ENCODE measurements at regions not wholly inside any gene's neighbourhood (a gene's known extent, or its start where the extent isn't known, plus 50 kb on each side); places are given as distances from the start of the nearest gene placed in this dataset.

DNA sequence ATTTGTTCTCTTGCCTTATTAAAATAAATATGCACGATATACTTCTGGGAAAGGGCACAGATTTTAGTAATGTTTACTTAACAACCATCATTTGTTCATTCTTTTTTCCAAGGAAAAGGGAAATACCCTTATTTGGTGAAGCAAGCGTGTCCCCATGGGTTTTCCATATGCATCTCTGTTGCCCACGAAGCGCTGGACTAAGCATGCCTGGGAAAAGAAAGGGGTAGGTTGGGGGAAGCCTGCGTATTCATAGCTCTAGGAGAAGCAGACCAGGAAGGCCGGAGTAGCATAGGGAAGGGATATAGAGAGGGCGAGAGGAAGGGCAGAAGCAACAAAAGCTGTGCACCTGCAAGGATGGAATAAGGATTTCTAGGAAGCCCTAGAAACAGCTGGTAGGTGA is 61.8 kb upstream of the ACO1 start:
- Histone ChIP-seq H3K27ac (ENCODE audit: low read length) (no peak overlapping the region), H3K36me3 (replicated peaks; ENCODE audit: insufficient read depth, low read length) (no peaks in the 10 kb centered on the region), H3K4me2 (ENCODE audit: low read depth, low read length) (no peak overlapping the region), H3K27me3 (replicated peaks; ENCODE audit: insufficient read depth, low read length) (no peaks in the 10 kb centered on the region), H3K4me1 (ENCODE audit: low read length) (no peaks in the 10 kb centered on the region), H3K79me2 (ENCODE audit: low read length) (no peaks in the 10 kb centered on the region), H3K9ac (ENCODE audit: low read length) (no peak overlapping the region), H2AFZ (ENCODE audit: low read length) (no peak overlapping the region), H3K9me2 (replicated peaks; ENCODE audit: insufficient read depth, low read length) (no peaks in the 10 kb centered on the region), H3F3A (ENCODE audit: insufficient read depth, low read length) (no peaks in the 10 kb centered on the region), H4K20me1 (ENCODE audit: insufficient read depth, low read length) (no peaks in the 10 kb centered on the region), H3K4me3 (ENCODE audit: low read length) (no peak overlapping the region), H3K9me3 (replicated peaks; ENCODE audit: insufficient read depth, low read length) (no peaks in the 10 kb centered on the region)
- DNase-seq, result no peak
- no peak for TF ChIP-seq EZH2 (optimal IDR thresholded peaks at IDR 0.05; ENCODE audit: low read depth, low read length)
- TF ChIP-seq EZH2phosphoT487 (IDR thresholded peaks at IDR 0.05; ENCODE audit: low read length), result no peak
- TF ChIP-seq, protein P1, sequence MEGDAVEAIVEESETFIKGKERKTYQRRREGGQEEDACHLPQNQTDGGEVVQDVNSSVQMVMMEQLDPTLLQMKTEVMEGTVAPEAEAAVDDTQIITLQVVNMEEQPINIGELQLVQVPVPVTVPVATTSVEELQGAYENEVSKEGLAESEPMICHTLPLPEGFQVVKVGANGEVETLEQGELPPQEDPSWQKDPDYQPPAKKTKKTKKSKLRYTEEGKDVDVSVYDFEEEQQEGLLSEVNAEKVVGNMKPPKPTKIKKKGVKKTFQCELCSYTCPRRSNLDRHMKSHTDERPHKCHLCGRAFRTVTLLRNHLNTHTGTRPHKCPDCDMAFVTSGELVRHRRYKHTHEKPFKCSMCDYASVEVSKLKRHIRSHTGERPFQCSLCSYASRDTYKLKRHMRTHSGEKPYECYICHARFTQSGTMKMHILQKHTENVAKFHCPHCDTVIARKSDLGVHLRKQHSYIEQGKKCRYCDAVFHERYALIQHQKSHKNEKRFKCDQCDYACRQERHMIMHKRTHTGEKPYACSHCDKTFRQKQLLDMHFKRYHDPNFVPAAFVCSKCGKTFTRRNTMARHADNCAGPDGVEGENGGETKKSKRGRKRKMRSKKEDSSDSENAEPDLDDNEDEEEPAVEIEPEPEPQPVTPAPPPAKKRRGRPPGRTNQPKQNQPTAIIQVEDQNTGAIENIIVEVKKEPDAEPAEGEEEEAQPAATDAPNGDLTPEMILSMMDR (IDR thresholded peaks at IDR 0.05; ENCODE audit: low read length), result no peak

DNA sequence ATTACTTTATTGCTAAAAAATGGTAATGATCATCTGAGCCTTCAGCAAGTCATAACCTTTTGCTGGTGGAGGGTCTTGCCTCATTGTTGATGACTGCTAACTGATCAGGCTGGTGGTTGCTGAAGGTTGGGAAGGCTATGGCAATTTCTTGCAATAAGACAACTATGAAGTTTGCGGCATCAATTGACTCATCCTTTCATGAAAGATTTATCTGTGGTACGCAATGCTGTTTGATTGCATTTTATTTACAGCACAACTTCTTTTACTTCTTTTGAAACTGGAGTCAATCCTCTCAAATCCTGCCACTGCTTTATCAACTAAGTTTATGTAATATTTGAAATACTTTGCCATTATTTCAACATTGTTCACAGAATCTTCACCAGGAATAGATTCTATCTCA is 58.3 kb upstream of the ACO1 start:
- H2AFZ ChIP-seq (ENCODE audit: low read length), result no peak overlapping the region
- no peaks in the 10 kb centered on the region for H3K4me1 ChIP-seq (ENCODE audit: low read length)
- no peaks in the 10 kb centered on the region for H3K27me3 ChIP-seq (replicated peaks; ENCODE audit: insufficient read depth, low read length)
- TF ChIP-seq EZH2phosphoT487 (IDR thresholded peaks at IDR 0.05; ENCODE audit: low read length) (no peak), EZH2 (optimal IDR thresholded peaks at IDR 0.05; ENCODE audit: low read depth, low read length) (no peak)
- TF ChIP-seq, protein P1 (IDR thresholded peaks at IDR 0.05; ENCODE audit: low read length), result no peak
- no peaks in the 10 kb centered on the region for H4K20me1 ChIP-seq (ENCODE audit: insufficient read depth, low read length)
- no peaks in the 10 kb centered on the region for H3F3A ChIP-seq (ENCODE audit: insufficient read depth, low read length)
- no peak overlapping the region for H3K9ac ChIP-seq (ENCODE audit: low read length)
- no peak overlapping the region for H3K4me3 ChIP-seq (ENCODE audit: low read length)
- no peak overlapping the region for H3K4me2 ChIP-seq (ENCODE audit: low read depth, low read length)
- no peak for DNase-seq
- no peaks in the 10 kb centered on the region for H3K79me2 ChIP-seq (ENCODE audit: low read length)
- no peaks in the 10 kb centered on the region for H3K36me3 ChIP-seq (replicated peaks; ENCODE audit: insufficient read depth, low read length)
- no peak overlapping the region for H3K27ac ChIP-seq (ENCODE audit: low read length)
- no peaks in the 10 kb centered on the region for H3K9me3 ChIP-seq (replicated peaks; ENCODE audit: insufficient read depth, low read length)
- H3K9me2 ChIP-seq (replicated peaks; ENCODE audit: insufficient read depth, low read length), result no peaks in the 10 kb centered on the region

DNA sequence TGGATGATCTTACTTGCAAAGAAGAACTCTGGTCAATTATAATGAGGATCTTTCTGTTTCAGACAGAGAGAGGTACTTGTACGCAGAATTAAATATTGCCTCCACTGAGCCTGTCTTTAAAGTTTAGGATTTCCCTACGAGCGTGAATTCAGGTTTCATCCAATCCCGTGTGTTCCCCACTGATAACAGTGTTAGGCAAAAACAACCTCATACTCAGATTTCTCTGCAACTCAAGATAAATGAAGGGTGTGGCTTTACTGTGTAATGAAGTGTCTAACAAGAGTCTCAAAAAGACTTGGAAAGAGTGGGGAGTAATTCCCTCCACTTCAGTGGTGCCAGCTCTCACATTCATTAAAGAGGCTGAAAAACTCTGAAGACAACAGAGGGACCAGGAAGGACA is 53.2 kb upstream of the ACO1 start:
- Histone ChIP-seq H3K79me2 (ENCODE audit: low read length) (no peaks in the 10 kb centered on the region), H3K4me3 (ENCODE audit: low read length) (no peak overlapping the region), H3K36me3 (replicated peaks; ENCODE audit: insufficient read depth, low read length) (no peaks in the 10 kb centered on the region), H3K27me3 (replicated peaks; ENCODE audit: insufficient read depth, low read length) (no peaks in the 10 kb centered on the region), H2AFZ (ENCODE audit: low read length) (no peak overlapping the region), H3F3A (ENCODE audit: insufficient read depth, low read length) (no peaks in the 10 kb centered on the region), H3K9me2 (replicated peaks; ENCODE audit: insufficient read depth, low read length) (no peaks in the 10 kb centered on the region), H3K9me3 (replicated peaks; ENCODE audit: insufficient read depth, low read length) (no peaks in the 10 kb centered on the region), H3K9ac (ENCODE audit: low read length) (no peak overlapping the region), H3K4me2 (ENCODE audit: low read depth, low read length) (no peak overlapping the region), H3K27ac (ENCODE audit: low read length) (no peak overlapping the region), H4K20me1 (ENCODE audit: insufficient read depth, low read length) (no peaks in the 10 kb centered on the region), H3K4me1 (ENCODE audit: low read length) (no peaks in the 10 kb centered on the region)
- no peak for DNase-seq
- TF ChIP-seq, protein P1 (IDR thresholded peaks at IDR 0.05; ENCODE audit: low read length), result no peak
- TF ChIP-seq EZH2 (optimal IDR thresholded peaks at IDR 0.05; ENCODE audit: low read depth, low read length) (no peak), EZH2phosphoT487 (IDR thresholded peaks at IDR 0.05; ENCODE audit: low read length) (no peak)
